ENCODE measurements at regions not wholly inside any gene's neighbourhood (a gene's known extent, or its start where the extent isn't known, plus 50 kb on each side); places are given as distances from the start of the nearest gene placed in this dataset.

GRCh38 chr12:93154753-93155480 is 222.8 kb upstream of the NUDT4 start:
- no peaks in the 10 kb centered on the region for H3K4me1 ChIP-seq (ENCODE audit: insufficient read depth, low read length, poor library complexity, severe bottlenecking)
- DNase-seq (ENCODE audit: low spot score), result no peak
- no peak overlapping the region; the same call in 1 of the 2 replicates for H2AFZ ChIP-seq (ENCODE audit: low read length)
- POLR2A ChIA-PET, result interaction anchor here (0.6 to 0.9 kb wide), 3 partner anchors 15 to 147 kb away, joined by 3 read pairs; no protein-coding TSS in a partner anchor
- CTCF ChIA-PET (ENCODE audit: unreplicated experiment), result interaction anchor here (0.7 to 0.9 kb wide), 2 partner anchors 11 to 12 kb away, joined by 3 read pairs; no protein-coding TSS in a partner anchor
- no peaks in the 10 kb centered on the region for H4K20me1 ChIP-seq (ENCODE audit: insufficient read depth, low read length)
- no peaks in the 10 kb centered on the region for H3K36me3 ChIP-seq (ENCODE audit: insufficient read depth, low read length)
- H3K9me2 ChIP-seq (ENCODE audit: insufficient read depth, low read length), result no peaks in the 10 kb centered on the region
- H3K27ac ChIP-seq (ENCODE audit: low read depth, low read length, poor library complexity, severe bottlenecking), result no peak overlapping the region
- H3K4me2 ChIP-seq (ENCODE audit: low read length), result no peak overlapping the region
- intact Hi-C loops (cut with micrococcal nuclease; ENCODE audit: unreplicated experiment), result no loop called here
- H3K79me2 ChIP-seq (ENCODE audit: insufficient read depth, low read depth, low read length), result no peaks in the 10 kb centered on the region
- BruUV-seq (replicated peaks), result no TSS peak
- no peak overlapping the region for H3K4me3 ChIP-seq (ENCODE audit: low read depth, low read length, poor library complexity, severe bottlenecking)
- TF ChIP-seq CTCF (conservative IDR thresholded peaks at IDR 0.05; ENCODE audit: low read length) (no peak), EZH2phosphoT487 (IDR thresholded peaks at IDR 0.05; ENCODE audit: borderline replicate concordance, low read depth, low read length) (no peak)
- peaks cover 13% of the 10 kb centered on the region; the same call in 1 of the 2 replicates for H3K9me3 ChIP-seq (ENCODE audit: low read length)

GRCh38 chr12:93156086-93156716 is 221.5 kb upstream of the NUDT4 start:
- Histone ChIP-seq H3K9me3 (ENCODE audit: low read length) (peaks cover 13% of the 10 kb centered on the region; the same call in 1 of the 2 replicates), H3K4me2 (ENCODE audit: low read length) (no peak overlapping the region), H3K4me3 (ENCODE audit: low read depth, low read length, poor library complexity, severe bottlenecking) (no peak overlapping the region), H3K4me1 (ENCODE audit: insufficient read depth, low read length, poor library complexity, severe bottlenecking) (no peaks in the 10 kb centered on the region), H3K27ac (ENCODE audit: low read depth, low read length, poor library complexity, severe bottlenecking) (no peak overlapping the region), H3K36me3 (ENCODE audit: insufficient read depth, low read length) (no peaks in the 10 kb centered on the region), H2AFZ (ENCODE audit: low read length) (no peak overlapping the region), H3K79me2 (ENCODE audit: insufficient read depth, low read depth, low read length) (no peaks in the 10 kb centered on the region), H4K20me1 (ENCODE audit: insufficient read depth, low read length) (no peaks in the 10 kb centered on the region), H3K9me2 (ENCODE audit: insufficient read depth, low read length) (no peaks in the 10 kb centered on the region)
- ChIA-PET POLR2A (no interaction called here), CTCF (ENCODE audit: unreplicated experiment) (no interaction called here)
- no peak for DNase-seq (ENCODE audit: low spot score)
- no TSS peak for BruUV-seq (replicated peaks)
- no peak for TF ChIP-seq EZH2phosphoT487 (IDR thresholded peaks at IDR 0.05; ENCODE audit: borderline replicate concordance, low read depth, low read length)
- TF ChIP-seq CTCF (conservative IDR thresholded peaks at IDR 0.05; ENCODE audit: low read length), result no peak
- intact Hi-C loops (cut with micrococcal nuclease; ENCODE audit: unreplicated experiment), result no loop called here

- POLR2A ChIA-PET, result interaction anchor here (1.3 kb wide), 1 partner anchor 10 kb away, joined by 4 read pairs; no protein-coding TSS in a partner anchor
- no peaks in the 10 kb centered on the region for H3K36me3 ChIP-seq (ENCODE audit: insufficient read depth, low read length)
- H3K4me1 ChIP-seq (ENCODE audit: insufficient read depth, low read length, poor library complexity, severe bottlenecking), result no peaks in the 10 kb centered on the region
- DNase-seq (ENCODE audit: low spot score), result no peak
- intact Hi-C loops (cut with micrococcal nuclease; ENCODE audit: unreplicated experiment), result no loop called here
- no peaks in the 10 kb centered on the region for H3K79me2 ChIP-seq (ENCODE audit: insufficient read depth, low read depth, low read length)
- no peak overlapping the region for H3K4me3 ChIP-seq (ENCODE audit: low read depth, low read length, poor library complexity, severe bottlenecking)
- BruUV-seq (replicated peaks), result no TSS peak
- TF ChIP-seq EZH2phosphoT487 (IDR thresholded peaks at IDR 0.05; ENCODE audit: borderline replicate concordance, low read depth, low read length) (no peak), CTCF (conservative IDR thresholded peaks at IDR 0.05; ENCODE audit: low read length) (no peak)
- peaks cover 13% of the 10 kb centered on the region; the same call in 1 of the 2 replicates for H3K9me3 ChIP-seq (ENCODE audit: low read length)
- no peak overlapping the region for H3K27ac ChIP-seq (ENCODE audit: low read depth, low read length, poor library complexity, severe bottlenecking)
- CTCF ChIA-PET (ENCODE audit: unreplicated experiment), result no interaction called here
- no peaks in the 10 kb centered on the region for H3K9me2 ChIP-seq (ENCODE audit: insufficient read depth, low read length)
- H2AFZ ChIP-seq (ENCODE audit: low read length), result no peak overlapping the region
- H3K4me2 ChIP-seq (ENCODE audit: low read length), result no peak overlapping the region
- no peaks in the 10 kb centered on the region for H4K20me1 ChIP-seq (ENCODE audit: insufficient read depth, low read length)
Observed at GRCh38 chr12:93157279-93157678, 220.4 kb upstream of the NUDT4 start.

Data from OCI-LY7 (cell line).